Stimulated activated CD8-positive, alpha-beta memory T cell treated with anti-CD3 and anti-CD28 coated beads, Interleukin-12 subunit alpha, Interleukin-12 subunit beta, amount 100 ng/mL, for 24 hours (primary cell): ENCODE measurements at regions not wholly inside any gene's neighbourhood (a gene's known extent, or its start where the extent isn't known, plus 50 kb on each side); places are given as distances from the start of the nearest gene placed in this dataset.

Experiments
- DNase-seq: peaks from one replicate; pipeline ENCODE4 v3.0.0-alpha.2; 2020; ENCODE audit errors: extremely low read depth

DNA sequence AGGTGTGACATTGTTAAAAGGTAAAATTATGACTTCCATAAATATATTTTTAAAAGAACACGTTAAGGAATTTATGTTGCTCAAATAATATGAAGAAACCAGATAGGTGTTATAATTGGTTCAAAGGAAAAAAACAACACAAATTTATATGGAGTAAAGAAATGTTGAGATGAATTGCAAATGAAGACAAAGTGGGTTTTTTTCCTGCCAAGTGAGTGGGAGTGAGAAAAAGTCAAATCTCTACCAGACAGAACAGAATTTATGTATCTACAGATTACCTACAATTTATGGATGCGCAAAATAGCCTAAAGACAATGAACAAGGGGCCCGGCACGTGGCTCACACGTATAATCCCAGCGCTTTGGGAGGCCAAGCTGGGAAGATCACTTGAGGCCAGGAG, 159.7 kb upstream of the SLC1A4 start:
- no peak for DNase-seq

DNA sequence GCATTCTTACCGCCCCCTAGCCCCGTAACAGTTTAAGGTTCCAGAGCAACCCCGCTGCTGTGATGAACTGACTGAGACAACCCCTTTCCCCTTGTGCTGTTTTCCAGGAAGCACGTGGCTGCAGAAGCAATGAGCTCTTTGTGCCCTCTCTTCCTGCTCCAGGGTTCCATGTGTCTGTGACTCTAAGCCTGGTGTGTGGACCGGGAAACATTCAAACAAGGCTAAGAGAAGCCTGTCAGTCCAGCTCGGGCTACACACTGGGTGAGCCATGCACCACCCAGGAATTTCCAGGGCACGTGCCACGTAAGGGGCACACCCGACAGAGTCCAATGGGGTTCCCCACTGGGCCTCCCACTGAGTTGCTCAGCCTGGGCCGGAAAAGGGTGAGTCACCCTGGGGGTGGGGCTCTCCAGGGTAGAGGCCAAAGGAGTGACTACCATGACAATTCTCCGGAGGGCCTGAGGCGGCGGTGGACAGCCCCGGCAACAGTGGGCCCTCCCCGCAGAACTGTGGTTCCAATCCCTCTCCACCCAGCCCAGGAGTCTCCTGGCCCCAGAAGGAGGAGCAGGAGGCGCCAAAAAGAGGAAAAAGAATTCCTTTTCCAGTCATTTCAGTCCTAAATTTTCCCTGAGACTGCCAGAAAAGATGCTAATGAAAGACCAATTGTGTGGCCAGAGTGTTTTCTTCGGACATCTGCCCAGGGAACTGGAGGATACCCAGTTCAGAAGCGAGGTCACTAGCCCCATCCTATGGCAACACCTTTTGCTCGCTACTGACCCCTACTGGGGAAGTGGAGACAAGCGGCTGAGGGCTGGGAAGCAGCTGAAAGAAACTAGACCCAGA, 157.8 kb upstream of the SLC1A4 start:
- DNase-seq: peak; percentile 73

DNA sequence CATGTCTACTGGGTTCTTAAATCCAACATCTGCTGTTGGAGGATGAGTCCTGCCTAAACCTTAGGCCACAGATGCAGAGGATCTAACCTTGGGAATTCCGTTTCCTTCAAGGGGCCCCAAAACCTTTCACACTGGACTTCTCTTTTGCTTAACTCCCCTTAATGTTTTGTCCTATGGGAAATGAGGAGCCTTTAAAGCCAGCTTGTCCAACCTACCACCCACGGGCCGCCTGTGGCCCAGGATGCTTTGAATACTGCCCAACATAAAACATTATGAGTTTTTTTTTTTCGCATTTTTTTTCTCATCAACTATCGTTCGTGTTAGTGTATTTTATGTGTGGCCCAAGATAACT, 157.2 kb upstream of the SLC1A4 start:
- DNase-seq: no peak

DNA sequence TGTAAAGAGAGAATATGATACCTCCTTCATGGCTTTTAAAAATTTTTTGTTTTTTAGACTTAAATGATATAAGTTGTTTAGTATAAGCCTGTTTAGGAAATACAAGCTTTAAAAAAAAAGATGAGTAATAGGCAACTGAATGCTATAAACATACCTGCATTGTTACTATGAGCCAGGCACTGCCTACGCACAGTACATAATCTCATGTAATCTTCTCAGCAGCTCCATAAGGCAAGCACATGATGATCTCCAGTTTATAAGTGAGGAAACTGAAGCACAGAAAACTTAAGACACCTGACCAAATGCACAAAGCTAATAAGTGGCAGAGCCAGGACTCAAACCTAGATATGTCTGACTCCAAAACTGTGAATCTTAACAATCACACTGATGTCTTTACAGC, 156.3 kb upstream of the SLC1A4 start:
- no peak for DNase-seq

DNA sequence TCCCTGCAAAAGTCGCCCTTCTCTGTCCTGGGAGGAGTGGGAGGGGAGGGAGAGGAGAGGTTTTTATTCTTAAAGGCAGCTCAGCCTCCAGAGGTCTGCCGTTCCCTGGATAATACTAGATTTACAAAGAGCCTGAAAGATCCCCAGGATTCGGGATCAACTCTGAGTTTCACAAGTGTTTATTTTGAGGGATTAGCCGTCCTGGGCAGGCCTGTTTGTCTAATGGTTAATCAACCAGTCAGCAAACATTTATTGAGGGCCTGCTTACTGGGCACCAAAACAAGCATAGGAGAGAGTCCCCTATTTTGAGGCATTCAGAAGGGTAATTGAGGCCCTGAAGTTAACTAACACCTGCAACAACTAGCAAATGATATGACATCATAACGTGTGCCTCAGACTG, 152.6 kb upstream of the SLC1A4 start:
- DNase-seq: no peak

DNA sequence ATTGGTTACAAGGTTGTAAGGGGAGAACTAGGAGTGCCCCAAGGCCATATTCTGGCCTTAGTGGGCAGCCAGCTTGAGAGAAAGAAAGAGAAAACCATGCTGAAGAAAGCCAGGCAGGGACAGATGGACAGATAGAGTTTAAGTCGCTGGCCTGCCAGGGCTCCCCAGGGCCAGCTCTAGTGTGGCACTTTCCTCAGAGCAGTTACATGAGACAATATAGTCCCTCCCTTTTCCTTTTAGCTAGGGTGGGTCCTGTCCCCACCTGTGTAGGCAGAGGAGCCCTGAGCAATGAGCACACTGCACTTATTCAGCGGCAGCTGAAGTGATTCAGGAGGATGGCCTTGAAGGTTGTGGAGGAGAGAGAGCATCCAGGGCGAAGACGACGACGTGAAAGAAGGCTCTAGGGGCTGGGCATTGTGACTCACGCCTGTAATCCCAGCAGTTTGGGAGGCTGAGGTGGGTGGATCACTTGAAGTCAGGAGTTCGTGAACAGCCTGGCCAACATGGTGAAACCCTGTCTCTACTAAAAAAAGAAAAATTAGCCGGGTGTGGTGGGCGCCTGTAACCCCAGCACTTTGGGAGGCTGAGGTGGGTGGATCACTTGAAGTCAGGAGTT, 152.0 kb upstream of the SLC1A4 start:
- DNase-seq: no peak

DNA sequence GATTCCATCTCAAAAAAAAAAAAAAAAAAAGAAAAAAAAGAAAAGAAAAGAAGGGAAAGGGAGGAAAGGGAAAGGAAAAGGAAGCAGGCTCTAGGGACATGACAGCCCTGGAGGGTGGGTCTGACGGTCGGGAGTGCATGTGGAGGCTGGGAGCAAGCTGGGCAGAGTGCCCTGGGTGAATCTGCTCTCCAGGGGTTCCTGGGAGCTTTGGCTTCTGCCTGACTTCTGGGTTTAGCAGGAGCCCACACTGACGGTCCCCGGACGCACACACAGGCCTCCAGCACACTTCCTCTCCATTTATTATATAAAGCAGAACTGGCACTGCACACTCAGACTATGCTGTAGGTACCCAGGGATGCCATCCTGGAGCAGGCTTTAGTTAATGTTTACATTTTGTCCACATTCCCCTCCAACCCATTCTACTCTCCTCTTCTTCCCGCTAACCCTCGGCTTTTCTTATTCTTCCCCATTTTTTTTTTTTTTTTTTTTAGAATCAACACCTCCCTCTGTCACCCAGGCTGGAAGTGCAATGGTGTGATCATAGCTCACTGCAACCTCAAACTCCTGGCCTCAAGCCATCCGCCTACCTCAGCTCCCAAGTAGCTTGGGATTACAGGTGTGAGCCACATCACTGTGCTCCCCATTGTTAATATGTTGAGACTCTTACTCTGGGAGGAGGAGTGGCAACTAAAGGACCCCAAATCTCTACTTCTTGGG, 151.1 kb upstream of the SLC1A4 start:
- DNase-seq: no peak

DNA sequence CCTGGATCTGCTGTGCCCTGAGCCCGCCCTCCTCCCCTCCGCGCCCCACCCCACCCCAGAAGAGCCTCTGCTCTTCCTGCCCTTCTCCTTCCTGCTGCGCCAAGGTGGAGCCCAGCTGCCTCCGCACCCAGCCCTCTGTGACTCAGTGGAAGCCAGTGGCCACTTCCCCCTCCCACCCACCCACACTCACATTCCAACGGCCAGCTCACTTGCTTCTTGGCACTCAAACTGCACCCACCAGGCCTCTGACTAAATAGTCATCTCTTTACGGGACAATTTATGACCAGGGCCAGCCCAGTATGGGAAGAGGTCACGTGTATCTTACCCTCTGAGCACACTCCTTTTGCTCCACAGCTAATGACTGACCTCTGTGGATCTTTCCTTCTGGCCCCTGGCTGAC, 150.4 kb upstream of the SLC1A4 start:
- no peak for DNase-seq

DNA sequence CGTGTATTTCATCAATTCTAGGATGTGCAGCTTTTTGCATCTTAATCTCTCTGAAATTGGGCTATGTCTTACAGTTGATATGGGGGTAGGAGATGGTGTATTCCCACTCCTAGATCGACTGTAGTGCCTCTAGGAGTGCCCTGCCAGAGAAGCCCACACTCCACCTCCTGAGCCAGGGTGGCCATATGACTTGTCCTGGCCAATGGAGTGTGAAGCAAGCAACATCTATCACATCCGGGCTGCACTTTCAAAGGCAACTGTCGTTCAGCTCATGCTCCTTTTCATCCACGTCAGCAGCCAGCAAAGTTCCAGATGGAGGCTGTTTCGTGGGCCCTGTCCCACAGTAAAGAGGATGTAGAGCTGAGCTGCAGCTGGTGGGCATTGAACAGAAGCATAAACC, 149.4 kb upstream of the SLC1A4 start:
- DNase-seq: no peak

DNA sequence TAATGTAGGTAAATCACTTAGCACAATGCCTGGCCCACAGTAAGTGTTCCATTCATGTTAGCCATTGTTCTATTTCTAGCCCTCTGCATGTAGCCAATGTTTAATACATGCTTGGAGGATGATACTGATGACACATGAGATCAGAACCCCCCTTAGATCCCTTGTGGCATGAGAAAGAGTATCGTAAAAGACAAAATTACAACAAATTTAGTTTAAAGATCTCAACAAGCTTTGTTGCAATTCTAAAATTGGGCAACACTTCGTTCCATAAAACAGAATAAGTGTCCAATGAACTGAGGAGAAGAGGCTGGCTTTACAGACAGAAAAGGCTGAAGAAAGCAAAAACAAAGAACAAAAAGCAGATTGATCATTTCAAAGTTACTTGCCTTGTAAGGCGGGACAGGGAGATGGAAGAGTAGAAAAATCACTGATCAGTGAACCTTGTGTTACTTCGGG, 148.7 kb upstream of the SLC1A4 start:
- DNase-seq: no peak

DNA sequence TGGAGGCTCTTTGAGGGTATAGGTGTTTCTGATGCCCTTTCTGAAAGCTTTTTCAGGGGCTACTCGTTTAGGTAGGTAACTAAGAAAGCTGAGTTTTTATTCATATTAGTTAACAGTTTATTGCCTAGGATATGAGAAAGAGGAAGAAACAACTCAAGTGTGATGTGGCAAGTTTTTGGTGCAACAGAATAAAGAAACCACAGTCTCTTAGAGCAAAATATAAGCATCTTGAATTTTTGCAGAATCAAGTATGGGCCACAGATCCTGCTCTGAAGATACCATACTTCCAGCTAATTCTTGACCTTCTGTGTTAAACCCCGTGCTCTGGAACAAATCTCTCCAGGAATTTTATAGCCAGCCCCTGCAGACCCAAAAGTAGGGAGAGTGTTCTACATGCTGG, 147.7 kb upstream of the SLC1A4 start:
- no peak for DNase-seq

DNA sequence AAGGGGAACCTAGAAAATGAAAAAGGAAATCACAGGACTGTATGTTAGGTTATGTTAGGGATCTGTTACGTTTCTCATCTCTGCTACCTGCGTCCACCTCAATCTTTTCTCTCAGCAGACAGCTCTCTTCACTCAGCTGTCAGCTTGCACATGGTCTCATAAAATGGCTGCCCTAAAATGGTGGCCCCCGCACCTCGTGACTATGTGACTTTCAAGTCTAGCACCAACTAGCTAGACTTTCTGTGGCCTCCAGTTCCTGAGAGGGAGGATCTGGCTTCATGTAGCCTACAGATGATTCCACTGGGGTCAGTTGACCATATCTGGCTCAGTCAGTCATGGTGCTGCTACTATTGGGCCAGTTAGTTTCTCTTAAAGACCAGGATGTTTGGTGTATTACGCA, 147.2 kb upstream of the SLC1A4 start:
- no peak for DNase-seq

DNA sequence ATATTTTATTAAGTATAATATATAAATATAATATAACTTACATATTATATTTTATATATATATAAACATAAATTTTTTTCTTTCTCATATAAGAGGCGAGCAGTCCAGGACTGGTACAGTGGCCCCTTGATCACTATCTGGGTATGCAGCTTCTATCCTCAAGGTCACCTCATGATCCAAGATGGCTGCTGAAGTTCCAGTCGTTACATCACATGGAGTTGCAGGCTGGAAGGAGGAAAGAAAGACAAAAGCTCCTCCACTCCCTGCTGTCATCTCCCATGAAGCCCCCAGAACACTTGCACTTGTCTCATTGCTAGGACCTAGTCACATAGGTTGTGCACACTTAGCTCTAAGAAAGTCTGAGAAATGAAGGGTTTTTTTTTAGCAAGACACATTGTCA, 145.1 kb upstream of the SLC1A4 start:
- DNase-seq: no peak

DNA sequence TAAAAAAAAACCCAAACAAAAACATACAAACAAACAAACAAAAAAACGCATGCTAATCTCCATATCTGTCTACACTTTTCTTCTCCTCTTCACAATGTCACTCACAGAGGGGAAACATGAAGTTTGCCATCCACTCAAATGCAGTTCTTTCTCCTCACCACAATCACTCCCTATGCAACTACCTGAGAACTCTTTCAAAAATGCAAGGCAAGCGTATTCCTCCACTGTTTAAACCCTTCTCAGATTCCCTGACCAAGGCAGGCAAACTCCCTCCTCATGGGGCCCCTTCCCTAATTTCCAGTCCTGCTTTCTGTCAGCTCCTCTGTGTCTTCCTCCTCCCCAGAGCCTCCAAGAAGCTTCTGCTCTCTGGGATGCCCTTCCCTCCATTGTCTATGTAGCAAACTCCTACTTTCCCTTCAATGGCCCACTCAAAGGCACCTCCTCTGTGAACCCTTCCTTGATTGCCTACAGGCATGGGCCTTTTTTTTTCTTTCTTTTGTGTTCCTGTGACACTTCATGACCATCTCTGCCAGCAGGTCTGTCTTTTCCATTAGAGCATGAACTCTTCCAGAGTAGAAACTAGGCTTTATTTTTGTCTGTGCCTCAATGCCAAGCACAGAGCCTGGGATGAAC, 143.8 kb upstream of the SLC1A4 start:
- no peak for DNase-seq

DNA sequence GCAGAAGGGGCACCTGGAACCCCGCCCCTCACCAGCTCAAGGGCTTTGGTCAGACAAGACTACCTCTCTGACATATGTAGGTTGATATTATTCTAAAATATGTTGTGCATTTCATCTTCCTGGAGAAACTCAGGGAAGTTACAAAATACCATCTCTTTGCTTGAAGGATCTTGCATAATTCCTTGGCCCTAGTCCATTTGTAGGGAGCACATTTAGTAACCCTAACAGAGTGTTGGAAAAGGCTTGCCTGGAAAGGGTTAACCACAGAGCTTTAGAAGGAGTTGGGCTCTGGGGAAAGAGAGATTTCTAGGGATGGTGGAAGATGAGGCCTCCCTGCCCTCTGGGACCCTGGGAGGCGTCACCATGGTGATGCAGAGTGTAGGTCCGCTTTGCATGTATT, 143.0 kb upstream of the SLC1A4 start:
- DNase-seq: no peak

DNA sequence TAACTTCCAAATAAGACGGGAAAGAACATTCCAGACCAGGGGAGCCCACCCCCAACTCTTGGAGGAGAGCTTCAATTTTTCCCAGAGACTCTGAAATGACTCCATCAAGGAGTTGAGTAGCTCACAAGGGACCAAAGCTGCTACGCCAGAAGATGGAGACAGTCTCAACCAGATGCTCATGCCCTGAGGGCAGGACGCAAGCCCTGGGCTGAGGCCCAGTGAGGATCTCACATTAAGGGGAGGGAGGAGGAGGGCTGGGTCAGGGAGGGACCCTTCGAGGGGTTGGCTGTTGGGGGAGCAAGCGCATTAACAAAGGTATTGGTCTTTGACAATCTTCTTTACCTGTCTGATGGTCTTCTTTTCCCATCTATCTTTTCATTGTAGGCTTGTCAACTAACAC, 141.3 kb upstream of the SLC1A4 start:
- no peak for DNase-seq

DNA sequence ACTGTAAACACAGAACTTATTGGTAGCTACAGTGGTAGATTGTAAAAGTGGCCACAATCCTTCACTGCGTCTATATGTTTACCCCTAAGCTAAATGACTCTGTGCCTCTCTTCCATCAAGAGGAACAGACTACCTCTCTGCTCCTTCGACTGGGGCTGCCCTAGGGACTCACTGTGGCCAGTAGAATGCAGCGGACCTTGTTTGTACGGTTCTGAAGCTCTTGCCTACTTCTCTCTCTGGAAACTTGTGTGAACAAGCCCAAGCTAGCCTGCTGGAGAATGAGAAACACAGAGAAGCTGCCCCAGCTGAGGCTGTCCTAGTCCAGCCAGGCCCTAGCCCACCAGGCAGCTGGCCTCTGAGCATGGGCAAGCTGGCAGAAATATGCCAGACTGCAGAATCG, 140.8 kb upstream of the SLC1A4 start:
- no peak for DNase-seq

DNA sequence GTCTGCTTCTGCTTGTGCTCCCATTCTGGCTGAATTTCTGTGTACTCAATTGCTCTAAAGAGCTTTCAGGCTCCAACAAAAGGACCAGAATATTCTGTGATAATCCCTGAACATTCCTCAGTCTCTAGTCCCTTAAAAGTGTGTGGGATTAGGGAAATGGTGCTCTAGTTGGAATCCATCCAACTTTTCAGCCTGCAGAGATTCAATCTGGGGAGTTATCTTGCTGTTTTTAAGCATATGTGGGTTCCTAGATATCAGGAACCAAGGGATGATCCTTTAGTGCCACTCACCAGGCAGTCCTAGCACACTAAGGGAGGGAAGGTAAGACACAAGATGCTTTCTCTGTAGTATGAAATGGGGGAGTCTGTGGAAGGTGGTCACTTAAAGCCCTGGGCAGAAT, 140.3 kb upstream of the SLC1A4 start:
- no peak for DNase-seq

DNA sequence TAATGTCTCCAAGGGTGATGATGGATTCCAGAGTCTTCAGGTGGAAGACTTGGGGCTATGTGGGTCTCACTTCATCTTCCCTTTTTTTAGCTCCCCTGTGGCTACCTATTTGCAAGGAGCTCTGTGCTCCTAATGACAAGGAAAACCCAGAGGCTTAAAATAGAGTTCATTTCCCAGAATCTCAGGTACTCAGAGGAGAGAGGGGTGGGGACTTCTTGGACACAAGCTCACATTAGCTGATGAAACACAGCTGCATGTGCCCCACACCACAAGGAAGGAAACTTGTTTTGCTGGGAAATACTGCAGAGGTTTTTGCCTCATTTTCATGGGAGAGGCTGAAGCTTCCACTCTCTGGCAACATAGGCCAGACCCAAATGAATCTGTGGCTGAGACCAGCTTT, 138.6 kb upstream of the SLC1A4 start:
- DNase-seq: no peak

DNA sequence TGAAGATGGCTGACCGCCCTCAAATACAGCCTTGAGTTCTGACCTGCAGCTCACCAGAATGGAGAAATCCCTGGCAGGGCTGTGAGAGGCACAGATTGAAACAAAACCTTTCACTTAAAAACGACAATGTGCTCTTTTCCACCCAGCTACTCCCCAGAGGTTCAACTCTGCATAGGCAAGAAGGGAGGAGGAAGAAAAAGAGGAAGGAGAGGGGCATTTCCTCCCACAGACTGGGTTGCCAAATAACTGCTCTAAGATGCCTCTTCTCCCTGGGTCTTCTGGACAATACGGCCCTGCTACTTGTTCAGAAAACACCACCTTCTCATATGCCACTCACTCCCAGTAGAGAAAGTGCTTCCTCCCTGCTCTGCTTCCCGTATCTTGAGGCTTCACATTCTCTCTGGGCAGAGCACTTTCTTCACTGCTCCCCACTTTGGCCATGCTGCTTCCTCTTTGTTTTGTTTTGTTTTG, 136.4 kb upstream of the SLC1A4 start:
- no peak for DNase-seq

DNA sequence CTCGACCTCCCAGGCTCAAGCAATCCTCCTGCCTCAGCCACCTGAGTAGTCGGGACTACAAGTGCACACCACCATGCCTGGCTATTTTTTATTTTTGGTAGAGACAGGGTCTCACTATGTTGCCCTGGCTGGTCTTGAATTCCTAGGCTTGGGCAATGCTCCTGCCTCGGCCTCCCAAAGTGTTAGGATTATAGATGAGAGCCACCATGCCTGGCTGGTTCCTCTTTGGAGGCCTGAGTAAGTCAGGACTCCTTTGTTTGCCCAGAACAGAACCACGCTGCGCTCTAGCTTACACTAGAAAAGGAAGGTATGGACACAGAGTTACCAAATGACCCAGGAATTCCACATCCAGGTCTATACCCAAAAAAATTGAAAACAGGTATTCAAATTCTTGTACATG, 135.9 kb upstream of the SLC1A4 start:
- no peak for DNase-seq

DNA sequence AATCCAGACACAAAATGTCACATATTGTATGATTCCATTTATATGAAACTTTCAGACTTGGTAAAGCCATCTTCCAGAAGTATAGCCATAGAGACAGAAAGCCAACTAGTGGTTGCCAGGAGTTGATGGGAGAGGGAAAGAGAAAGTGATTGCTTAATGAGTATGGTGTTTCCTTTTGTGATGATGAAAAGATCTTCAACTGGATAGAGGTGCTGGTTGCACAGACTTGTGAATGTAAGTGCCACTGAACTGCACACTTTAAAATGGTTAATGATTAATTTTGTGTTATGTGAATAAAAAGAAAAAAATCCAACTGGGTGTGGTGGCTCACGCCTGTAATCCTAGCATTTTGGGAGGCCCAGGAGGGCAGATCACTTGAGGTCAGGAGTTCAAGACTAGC, 135.3 kb upstream of the SLC1A4 start:
- DNase-seq: no peak
